Prostate gland (tissue), 2 donors: ENCODE measurements at regions not wholly inside any gene's neighbourhood (a gene's known extent, or its start where the extent isn't known, plus 50 kb on each side); places are given as distances from the start of the nearest gene placed in this dataset.

Experiments
- CTCF ChIP-seq, 4 experiments: fragments of 200-600 bp in 2 of 4; fragments of 450-650 bp in 2 of 4; sonication (generic) in 2 of 4; IDR thresholded peaks; 1 replicate in 3 of 4; 2 replicates in 1 of 4; pipeline ENCODE4 v1.5.1; 2016 to 2019; ENCODE audit warnings: antibody characterized with exemption in 4 of 4, mild to moderate bottlenecking in 2 of 4, moderate library complexity in 2 of 4
- POLR2A ChIP-seq: fragments of 450-650 bp; IDR thresholded peaks from one replicate; pipeline ENCODE4 v1.6.1; 2016; ENCODE audit warnings: antibody characterized with exemption, mild to moderate bottlenecking

DNA sequence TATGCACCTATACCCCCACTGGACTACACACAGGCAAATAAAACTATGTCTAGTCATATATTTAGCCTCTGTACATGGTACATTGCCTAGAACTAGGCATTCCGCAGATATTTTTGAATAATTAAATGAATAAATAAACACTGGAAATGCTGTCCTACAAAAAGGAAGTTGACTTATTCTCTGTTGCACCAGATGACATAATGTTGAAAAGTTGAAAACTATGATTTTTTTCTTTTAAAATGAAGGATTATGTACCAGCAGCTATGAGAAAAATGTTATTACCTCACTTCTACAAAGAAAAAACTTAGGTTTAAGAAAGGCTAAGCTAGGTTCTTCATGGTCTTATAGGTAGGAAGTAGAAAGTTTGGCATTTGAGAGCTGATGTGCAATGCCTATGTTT, 856.6 kb downstream of the METTL15 start:
- no peak for TF ChIP-seq CTCF (IDR thresholded peaks at IDR 0.05)
- TF ChIP-seq POLR2A, result no peak
